Neural cell (in vitro differentiated cells): ENCODE measurements at regions not wholly inside any gene's neighbourhood (a gene's known extent, or its start where the extent isn't known, plus 50 kb on each side); places are given as distances from the start of the nearest gene placed in this dataset.

Source experiments
- CTCF ChIP-seq: fragments of 450-650 bp; IDR thresholded peaks from 2 replicates; pipeline ENCODE4 v1.5.1; 2014; ENCODE audit warnings: antibody characterized with exemption, mild to moderate bottlenecking, moderate library complexity; ENCODE audit not compliant: poor library complexity, severe bottlenecking
- EP300 ChIP-seq: fragments of 450-650 bp; conservative IDR thresholded peaks from 2 replicates; pipeline ENCODE4 v1.6.1; 2014; ENCODE audit warnings: antibody characterized with exemption, mild to moderate bottlenecking, moderate library complexity; ENCODE audit not compliant: poor library complexity, severe bottlenecking

DNA sequence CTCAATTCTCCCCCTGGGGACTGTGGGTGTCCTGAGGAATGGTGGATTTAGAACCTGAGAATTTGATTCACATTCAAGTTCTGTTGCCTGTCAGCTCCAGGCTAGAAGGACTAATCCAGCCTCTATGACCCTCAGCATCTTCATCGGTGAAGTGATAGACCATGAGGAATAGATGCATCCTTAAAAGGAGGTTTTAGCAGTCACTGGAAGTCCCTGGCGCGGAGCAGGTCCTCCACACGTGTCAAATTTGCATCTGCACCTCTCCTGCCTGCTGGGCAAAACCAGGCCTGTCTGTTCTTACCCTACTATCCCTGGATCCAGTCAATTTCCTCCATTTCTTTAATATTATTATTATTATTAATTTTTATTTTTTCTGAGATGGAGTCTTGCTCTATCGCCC lies 808.4 kb downstream of the TBC1D22A start:
- TF ChIP-seq CTCF (no peak), EP300 (no peak)
